Loucy (cell line): ENCODE measurements at regions not wholly inside any gene's neighbourhood (a gene's known extent, or its start where the extent isn't known, plus 50 kb on each side); places are given as distances from the start of the nearest gene placed in this dataset.

ENCODE experiments used
- CTCF ChIP-seq: fragments of 200-600 bp; sonication (generic); conservative IDR thresholded peaks from 2 replicates; pipeline ENCODE4 v1.5.1; 2014; ENCODE audit warnings: mild to moderate bottlenecking, antibody characterized with exemption, low read length
- EZH2phosphoT487 ChIP-seq: fragments of 200-600 bp; IDR thresholded peaks from 2 replicates; pipeline ENCODE4 v1.6.1; 2018; ENCODE audit warnings: antibody characterized with exemption, mild to moderate bottlenecking, moderate library complexity, borderline replicate concordance

- TF ChIP-seq CTCF (peak; percentile 41), EZH2phosphoT487 (no peak)
These were observed 401.3 kb downstream of the FUT8 start for GRCh38 chr14:65813760-65814384.
